RKO (cell line): ENCODE measurements at regions not wholly inside any gene's neighbourhood (a gene's known extent, or its start where the extent isn't known, plus 50 kb on each side); places are given as distances from the start of the nearest gene placed in this dataset.

Source experiments
- DNase-seq: peaks from one replicate; pipeline ENCODE4 v3.0.0-alpha.2; 2016; ENCODE audit warnings: low spot score

DNA sequence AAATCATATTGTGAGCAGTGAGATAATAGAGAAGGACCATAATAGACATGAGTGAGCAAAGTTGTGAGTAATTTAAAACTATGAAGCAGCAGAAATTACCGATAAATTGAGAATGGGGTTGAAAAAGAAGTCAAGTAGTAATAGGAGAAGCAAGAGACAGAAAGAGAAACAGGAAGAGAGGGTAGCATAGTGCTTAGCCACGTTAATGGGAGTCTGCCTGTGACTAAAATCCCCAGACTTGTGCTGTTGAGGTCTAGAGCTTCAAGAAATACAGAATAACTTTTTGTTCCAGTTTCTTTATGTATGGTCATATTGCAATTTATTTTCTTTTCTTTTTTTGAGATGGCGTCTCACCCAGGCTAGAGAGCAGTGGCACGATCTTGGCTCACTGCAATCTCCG, 368.7 kb downstream of the METTL15 start:
- DNase-seq, result no peak

DNA sequence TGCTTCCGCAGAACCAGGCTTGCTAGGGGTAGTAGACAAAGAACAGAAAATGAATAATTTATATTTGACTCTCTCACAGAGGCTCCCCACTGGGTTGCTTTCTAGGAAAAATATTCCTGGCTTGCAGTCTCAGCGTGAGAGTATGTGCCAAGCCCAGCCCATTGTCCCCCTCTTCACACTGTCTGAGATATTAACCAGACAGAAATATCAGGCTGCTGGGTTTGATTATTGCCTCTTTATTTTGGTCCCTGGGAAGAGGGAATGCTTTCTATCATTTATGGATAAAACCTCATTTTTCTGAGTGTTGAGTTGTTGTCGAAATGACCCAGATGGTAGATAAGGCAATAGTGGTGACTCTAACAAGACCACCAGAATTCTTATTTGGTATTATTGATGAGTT, 367.9 kb downstream of the METTL15 start:
- no peak for DNase-seq

DNA sequence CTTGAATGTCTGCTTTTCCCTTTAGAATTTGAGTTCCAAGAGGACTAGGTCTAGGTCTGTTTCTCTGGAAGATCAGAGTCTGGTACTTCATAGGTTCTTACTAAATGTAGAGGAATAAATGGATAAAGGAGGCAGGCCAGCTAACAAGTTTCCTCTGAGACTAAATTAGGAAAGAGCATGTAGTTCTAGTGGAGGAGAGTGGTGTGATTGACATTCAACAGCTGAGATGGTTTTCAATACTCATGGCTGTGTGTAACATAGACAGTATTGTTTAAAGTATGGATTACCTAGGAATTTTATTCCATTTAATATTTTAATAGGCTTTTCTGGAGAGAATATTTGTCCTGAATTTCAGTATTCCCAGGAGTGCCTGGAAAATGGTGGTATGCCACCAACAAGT, 364.7 kb downstream of the METTL15 start:
- no peak for DNase-seq

DNA sequence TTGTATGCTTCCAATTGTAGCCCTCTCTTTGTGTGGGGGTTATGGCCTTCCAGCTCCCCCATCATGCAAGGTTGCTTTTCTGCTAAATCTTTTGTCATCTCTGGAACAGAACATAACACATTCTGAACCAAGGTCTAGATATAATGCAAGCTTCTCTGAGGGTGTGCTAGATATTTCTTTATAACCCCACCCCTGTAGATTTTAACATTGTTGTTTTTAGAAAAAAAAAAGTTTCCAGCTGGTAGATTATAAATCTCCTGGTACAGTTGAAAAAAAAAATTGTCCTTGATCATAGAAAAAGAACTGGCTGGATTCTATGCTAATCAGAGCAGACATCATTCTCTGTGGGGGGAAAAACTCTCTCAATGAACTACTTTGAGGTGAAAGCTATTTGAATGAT, 363.3 kb downstream of the METTL15 start:
- DNase-seq, result no peak

DNA sequence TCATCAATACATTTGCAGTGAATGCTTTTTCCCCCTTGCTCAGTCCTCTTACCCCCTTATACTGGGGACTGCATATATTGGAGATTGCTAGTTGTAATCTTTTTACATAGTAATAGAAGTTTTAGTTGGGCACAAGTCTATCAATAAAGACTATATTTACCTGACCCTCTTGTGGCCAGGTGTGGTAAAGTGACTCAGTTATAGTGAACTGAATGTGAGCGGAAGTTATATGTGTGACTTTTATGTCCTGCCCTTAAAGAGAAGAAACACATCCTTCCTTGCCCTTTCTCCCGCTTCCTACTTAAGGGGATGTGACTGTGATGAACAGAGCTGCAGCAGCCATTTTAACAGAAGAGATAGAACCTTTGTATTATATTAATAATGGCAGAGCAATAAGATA, 362.0 kb downstream of the METTL15 start:
- no peak for DNase-seq

DNA sequence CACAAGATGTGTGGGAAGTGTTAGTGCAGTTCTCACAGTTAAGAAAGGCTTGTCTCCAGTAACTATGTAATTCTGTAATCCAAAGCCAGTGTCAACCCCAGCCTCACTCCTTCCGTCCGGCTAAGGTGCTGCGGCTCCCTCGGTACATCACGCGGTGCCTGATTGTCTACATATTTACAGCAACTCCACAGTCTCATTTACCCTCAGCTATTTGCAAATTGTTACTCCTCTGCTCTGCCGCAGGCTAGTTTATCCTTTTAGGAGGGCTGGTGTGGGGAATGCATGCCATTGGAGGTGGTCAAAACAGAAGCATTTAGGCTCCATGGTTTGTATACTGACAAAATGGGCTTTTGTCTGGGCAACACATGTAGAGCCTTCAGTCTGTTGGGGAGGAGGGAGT, 358.3 kb downstream of the METTL15 start:
- DNase-seq, result no peak

DNA sequence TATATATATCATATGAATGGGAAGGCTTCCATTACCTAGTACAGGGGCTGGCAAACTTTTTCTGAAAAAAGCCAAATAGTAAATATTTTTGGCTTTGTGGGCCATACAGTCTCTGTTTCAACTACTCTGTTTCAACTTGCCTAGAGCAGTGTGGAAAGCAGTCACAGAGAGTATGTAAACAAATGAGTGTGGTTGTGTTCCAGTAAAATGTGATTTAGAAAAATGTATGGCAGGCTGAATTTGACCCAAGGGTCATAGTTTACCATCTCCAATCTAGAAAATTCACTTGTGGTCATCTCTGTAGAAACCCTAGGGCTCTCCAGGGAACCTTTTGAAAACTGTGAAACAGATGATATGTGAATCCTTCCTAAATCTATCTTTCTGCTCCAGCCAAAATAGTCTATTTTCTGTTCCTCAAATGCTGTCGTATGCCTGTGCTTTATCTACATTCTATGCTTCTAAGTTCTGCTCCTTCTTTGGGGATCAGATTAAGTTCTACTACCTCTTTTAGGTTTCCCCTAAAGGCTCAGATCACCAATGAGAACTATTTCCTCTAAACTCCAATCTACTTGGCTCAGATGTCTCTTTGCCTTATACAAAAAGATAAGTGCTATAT, 356.2 kb downstream of the METTL15 start:
- no peak for DNase-seq

DNA sequence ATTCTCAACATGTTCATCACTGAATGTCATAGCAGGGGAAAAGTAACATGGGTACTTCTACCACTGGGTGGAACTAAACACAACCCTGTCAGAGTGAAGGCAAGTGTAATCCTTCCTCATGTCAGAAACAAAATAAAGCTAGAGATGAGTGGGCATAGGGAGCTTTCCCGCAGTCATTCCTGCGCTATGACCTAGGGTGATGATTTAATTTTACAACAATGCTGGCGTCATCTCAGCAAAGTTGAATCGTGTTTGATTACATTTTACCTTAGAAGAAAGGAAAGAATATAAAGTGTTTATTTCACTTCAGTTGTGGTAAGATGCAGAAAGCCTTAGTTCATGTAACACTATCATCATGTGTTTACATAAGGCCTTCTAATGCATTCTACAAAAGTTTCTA, 355.6 kb downstream of the METTL15 start:
- DNase-seq, result no peak

DNA sequence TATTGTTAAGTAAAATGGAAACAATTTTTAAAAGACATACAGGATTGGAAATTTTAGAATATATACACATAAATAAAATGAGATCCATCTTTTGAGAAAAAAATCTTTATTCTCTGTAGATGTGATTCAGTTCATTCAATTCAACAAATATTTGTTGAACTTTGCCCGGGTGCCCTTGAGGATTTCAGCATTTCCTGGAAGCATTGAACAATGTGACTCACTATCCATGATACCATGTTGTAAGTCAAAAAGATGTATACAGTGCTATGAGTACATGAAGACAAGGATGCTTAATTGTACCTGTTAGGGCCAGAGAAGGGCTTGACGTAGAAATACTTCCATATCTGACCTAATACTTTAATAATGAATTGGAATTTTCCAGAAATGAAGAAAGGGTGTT, 353.7 kb downstream of the METTL15 start:
- no peak for DNase-seq

DNA sequence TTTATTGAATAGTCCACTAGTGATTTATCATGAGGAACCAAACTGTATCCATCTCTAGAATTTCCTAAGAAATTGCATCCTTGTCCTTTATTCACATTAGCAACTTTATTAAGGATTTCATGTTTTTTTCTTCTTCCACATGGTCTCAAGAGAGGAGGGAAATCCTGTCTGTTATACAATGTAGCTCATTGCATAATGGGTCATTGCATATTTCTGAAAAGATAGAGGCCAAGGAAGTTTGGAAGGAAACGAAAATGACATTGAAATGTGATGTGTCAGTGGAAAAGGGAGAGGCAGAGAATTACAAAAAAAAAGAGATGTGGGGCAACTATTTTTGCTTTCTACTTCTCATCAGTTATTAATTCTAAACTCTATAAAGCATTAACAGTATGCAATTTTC, 353.1 kb downstream of the METTL15 start:
- DNase-seq, result no peak

DNA sequence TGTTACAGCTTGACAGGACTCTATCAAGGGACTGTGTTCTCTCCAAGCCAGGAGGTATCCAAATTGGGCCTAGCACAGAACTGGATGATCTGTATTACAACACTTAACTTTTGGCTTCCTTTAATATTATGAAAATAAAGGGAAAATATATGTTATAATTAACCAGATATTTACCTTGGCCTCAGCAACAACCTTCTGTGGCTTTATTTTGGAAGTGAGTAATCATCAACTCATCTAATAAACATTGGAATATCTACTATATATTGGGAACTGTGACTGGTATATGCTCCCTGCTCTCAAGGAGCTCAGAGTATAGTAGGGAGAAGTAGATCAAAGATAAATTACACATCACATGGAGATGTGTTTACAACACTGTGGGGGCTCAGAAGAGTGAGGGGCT, 352.2 kb downstream of the METTL15 start:
- DNase-seq, result no peak

DNA sequence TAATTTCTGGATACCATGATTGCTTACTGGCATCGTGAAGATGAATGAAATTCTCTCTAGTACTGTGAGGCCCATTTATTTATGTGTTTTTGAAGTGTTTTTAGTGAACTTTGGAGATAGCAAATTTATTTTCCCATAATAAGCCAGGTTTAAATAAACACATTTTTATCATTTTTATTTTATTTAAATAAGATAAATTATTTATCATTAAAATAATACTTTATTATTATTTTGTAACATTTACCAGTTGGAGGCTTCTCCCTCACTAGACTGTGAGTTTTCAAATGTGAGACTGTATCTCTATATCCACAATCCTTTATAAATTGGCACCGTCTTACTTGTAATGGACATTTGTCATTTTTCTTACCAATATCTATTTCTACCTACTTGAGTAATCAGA, 351.7 kb downstream of the METTL15 start:
- DNase-seq, result no peak

DNA sequence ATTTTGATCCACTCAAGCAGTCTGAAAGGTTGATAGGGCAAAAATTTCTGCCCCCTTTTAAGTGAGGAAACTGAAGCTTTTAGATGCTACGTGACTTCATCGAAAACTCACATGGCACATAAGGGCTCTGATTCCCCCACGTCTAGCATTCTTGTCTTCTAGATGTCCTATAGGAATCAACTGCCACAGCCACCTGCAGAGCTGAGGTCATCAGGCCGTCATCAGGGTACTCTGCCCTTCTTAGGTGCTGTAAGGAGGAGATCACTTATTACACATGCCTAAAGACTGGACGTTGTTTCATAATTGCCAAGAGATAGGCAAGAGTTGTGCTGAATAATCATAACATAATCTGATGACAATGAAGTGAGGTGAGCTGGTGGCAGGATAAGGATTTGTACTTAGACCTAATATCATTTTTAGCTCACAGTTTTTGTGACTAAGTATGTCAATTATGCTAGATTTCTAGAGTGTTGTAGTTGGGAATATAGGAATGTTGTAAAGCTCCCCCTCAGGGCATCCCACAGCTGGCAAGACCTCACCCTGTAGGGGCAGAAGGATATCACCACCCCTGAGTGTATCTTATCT, 349.4 kb downstream of the METTL15 start:
- DNase-seq, result peak; percentile 14

DNA sequence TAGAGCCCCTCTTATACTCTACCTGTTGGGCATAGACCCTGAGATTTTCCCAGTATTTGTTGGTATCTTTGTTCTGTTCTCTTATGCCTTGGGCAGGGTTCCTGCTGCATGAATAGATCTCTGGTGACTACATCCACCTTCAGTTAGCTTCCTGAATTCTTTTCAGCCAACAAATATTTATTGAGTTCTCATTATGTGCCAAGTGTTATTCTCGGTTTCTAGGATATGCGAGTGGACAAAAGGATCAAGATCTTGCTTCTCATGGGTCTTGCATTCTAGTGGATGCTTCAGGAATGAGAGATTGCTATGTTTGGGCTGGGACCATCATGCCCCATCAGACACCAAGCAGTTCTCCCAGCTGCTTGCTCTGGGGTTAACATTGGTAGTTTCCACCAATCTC, 340.0 kb downstream of the METTL15 start:
- DNase-seq, result no peak

DNA sequence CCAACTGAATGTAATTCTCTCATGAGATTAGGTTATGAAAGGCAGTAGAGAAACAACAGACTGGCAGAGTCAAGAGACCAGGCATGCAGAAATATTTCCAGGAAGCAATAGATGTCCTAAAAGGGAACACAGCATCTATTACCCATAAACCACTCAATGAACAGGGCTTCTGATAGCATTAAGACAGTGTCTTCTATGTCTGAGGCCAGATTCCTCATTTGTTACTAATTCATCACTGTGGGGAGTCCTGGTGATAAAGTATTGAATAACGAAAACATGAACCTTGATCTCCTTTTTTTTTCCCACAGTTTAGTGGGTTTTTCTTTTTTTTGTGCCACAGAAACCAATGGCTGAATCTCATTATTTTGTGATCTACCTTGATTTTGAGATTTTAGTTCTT, 339.0 kb downstream of the METTL15 start:
- no peak for DNase-seq

DNA sequence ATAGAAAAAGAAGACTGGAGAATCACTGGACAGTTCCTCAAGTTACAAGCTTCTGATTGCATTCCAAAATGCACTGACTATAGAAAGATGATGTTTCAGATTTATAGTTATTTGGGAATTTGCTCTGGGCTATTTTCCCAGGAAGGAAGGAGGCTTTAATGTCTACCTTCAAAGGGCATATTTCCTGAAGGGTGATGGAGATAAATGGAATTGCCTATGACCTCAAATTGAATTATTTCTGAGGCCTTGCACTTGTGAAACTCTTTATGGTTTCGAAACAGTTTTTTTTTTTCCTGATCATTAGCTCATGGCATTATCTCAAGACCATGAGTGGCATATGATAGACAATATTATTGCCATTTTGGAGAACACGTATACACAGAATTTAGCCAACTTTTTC, 333.9 kb downstream of the METTL15 start:
- DNase-seq, result no peak

DNA sequence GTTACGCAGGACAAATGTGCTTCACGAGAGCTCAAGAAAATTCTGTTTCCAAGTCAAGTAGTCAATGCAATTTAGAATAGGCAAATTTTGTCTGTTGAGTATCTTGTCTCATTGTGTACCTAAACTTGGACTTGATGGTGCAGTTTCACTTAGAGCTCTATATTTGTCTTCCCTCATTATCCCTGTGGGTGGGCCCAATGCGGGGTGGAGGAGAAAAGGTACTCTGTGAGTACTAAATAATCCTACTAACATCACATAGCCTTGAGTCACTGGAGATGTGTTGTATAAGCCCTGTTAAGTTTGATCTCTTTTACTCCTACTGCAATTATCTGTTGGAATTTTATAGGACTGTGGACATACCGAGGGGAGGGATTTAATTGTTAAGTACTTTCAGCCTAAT, 331.2 kb downstream of the METTL15 start:
- no peak for DNase-seq

DNA sequence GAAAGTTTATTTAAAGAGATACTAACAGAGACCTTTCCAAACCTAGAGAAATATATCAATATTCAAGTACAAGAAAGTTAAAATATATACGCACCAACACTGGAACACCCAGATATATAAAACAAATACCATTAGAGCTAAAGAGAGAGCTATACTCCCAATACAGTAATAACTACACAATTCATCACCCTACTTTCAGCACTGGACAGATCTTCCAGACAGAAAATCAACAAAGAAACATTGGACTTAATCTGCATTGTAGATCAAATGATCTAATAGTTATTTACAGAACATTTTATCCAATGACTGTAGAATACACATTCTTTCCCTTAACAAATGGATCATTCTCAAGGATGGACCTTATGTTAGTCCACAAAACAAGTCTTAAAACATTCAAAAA, 311.9 kb downstream of the METTL15 start:
- no peak for DNase-seq

DNA sequence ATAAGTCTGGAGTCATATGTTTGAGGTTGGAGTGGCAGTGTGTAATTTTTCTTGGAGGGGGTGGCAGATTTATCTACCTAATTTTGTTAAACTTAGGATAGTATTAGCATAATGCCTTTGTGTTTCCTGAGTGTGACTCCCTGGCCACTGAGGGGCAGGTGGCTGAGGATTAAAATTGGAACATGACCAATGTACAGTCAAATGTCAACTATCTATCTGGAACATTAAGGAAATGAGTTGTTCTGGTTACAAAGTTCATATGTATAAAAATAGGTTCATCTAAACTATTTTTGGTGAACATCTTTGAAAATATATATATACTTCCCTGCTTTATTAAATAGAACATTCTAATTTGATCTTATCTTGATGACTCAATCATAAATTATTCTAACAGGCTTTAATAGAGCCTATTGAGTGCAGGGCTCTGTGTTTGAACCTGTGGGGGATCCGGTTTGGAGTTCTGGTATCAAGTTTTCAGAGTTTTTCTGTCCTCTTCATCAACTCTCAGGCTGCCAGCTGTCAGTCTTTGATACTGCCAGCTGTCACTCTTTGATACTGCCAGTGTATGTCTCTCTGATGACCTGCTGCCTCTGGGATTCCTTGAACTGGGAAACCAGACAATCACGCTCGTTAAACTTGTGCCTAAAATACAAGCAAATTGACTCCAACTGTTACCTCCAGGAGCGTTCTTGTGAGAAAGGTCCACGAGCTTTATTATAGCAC, 309.6 kb downstream of the METTL15 start:
- DNase-seq, result no peak

DNA sequence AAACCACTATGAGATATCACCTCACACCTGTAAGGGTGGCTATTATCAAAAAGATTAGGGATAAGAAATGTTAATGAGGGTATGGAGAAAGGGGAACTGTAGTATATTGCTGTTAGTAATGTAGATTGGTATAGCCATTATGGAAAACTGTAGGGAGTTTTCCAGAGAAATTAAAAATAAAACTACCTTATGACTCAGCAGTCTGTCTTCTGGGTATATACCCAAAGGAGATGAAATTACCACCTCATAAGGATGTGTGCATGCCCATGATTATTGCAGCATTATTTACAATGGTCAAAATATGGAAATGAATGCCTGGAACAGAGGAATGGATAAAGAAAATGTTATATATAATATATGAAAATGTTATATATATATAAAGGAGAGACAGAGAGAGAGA, 303.8 kb downstream of the METTL15 start:
- DNase-seq, result no peak

DNA sequence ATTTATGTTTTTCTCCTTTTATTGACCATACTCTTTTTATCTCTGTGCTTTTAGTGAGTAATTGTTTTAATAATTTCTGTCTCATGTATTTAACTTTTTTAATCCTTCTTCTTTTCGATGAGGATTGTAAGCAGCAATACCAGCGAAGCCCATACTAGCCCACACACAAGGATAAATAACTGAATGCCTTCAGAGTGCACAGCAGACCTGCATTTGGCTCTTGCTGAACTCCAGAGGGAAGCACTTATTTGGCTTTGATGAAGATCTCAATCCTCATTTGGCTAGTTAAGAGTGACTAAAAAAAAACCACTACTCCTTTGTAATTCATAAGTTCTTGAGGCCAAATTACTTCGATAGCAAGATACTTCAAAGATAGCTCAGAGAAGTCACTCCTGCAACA, 293.3 kb downstream of the METTL15 start:
- no peak for DNase-seq

DNA sequence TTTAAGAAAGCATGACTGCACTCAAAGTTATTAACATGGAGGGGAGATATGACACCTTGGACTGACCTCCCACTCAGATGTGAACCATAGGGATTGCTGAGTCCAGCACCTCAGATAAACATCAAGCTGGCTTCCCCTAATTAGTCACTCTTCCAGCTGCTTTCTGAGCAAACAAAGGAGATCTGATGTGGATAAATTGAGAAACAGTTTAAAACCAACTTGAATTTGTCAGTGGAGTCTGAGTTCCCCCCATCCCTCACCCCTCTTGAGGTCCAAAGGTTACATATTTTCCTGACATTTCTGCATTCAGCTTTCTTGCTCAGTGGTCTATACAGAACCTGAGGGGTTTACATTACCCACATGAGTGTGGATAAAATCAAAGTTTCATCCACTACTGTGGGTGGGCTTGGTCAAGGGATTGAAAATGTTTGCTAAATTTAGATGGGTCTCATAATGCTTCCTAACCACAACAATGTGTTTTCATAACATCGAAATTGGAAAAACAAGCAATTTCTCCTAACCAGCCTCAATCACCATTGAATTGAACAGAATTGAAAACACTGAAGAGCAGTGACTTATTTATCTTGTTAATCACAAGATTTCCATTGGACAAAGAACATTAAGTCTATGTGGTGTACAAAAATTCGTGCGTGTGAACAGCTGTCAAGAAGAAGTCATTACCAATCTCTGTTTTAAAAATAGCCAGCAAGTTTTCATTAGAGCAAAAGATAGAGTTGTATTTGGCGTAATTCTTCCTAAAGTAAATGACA, 292.3 kb downstream of the METTL15 start:
- DNase-seq, result peak; percentile 3

DNA sequence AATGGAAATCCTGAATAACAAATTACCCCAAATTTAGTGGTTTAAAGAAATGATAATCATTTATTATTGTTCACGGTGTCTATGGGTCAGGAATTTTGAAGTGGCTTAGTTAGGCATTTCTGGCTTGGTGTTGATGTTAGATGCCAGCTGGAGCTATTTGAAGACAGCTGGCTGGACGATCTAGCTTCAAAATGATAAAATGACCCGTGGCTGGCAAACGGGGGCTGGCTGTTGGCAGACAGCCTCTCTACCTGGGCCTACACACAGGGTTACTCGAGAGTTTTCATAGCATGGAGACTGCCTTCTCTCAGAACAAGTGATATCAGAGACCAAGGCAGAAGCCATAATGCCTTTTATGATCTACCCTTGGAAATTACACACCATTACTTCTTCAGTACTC, 285.2 kb downstream of the METTL15 start:
- DNase-seq, result no peak
